Erythroblast (primary cell): ENCODE measurements at regions not wholly inside any gene's neighbourhood (a gene's known extent, or its start where the extent isn't known, plus 50 kb on each side); places are given as distances from the start of the nearest gene placed in this dataset.

Source experiments
- GATA1 ChIP-seq: IDR thresholded peaks from 2 replicates; pipeline ENCODE4 v1.6.1; 2011; ENCODE audit warnings: low read depth, mild to moderate bottlenecking, control low read depth, low read length, moderate library complexity
- POLR2A ChIP-seq: IDR thresholded peaks from 2 replicates; pipeline ENCODE4 v1.6.1; 2011; ENCODE audit warnings: mild to moderate bottlenecking, low read length

DNA sequence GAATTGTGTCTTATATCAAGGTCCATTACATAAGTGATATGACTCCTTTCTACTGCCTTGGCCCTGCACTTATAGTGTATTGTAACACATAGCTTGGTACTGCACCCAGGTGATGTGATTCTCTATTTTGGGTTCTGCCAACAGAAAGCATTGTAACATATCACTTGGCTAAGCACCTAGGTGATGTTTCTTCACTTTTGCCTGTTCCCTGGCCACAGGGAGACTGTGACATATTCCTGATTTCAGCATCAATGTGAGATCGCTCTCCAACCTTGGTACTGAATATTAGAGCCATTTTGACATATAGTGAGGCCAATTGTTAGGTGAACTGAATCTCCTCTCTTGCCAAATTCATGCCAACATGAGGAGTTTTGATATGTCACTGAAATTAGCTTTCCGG, 1010.3 kb upstream of the TSPY4 start:
- TF ChIP-seq POLR2A = no peak
- TF ChIP-seq GATA1 = no peak
